ENCODE measurements at regions not wholly inside any gene's neighbourhood (a gene's known extent, or its start where the extent isn't known, plus 50 kb on each side); places are given as distances from the start of the nearest gene placed in this dataset.

- TF ChIP-seq, protein P1, sequence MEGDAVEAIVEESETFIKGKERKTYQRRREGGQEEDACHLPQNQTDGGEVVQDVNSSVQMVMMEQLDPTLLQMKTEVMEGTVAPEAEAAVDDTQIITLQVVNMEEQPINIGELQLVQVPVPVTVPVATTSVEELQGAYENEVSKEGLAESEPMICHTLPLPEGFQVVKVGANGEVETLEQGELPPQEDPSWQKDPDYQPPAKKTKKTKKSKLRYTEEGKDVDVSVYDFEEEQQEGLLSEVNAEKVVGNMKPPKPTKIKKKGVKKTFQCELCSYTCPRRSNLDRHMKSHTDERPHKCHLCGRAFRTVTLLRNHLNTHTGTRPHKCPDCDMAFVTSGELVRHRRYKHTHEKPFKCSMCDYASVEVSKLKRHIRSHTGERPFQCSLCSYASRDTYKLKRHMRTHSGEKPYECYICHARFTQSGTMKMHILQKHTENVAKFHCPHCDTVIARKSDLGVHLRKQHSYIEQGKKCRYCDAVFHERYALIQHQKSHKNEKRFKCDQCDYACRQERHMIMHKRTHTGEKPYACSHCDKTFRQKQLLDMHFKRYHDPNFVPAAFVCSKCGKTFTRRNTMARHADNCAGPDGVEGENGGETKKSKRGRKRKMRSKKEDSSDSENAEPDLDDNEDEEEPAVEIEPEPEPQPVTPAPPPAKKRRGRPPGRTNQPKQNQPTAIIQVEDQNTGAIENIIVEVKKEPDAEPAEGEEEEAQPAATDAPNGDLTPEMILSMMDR (IDR thresholded peaks at IDR 0.05), result no peak
- no peak for TF ChIP-seq POLR2A (IDR thresholded peaks at IDR 0.05)
These were observed 121.8 kb upstream of the ADRA1D start for GRCh38 chr20:4370851-4371250.
